ENCODE measurements at regions not wholly inside any gene's neighbourhood (a gene's known extent, or its start where the extent isn't known, plus 50 kb on each side); places are given as distances from the start of the nearest gene placed in this dataset.
"Not testable (repeated sequence)": the region's sequence is repeated elsewhere in the genome, so short reads cannot be mapped to it uniquely, and the experiment has no call there.

GRCh38 chr10:21125471-21126228 is 228.5 kb upstream of the NEBL start:
- Mint-ChIP-seq H3K27me3 (no peaks in the 10 kb centered on the region), H3K27ac (no peak overlapping the region), H3K9me3 (no peaks in the 10 kb centered on the region), H3K4me1 (no peaks in the 10 kb centered on the region), H3K4me3 (no peak overlapping the region), H3K36me3 (no peaks in the 10 kb centered on the region)
- POLR2A ChIA-PET: no interaction called here
- no peak for ATAC-seq (ENCODE audit: low read depth)
- DNase-seq: no peak

GRCh38 chr10:21122907-21123306 is 225.8 kb upstream of the NEBL start:
- H3K27ac Mint-ChIP-seq: no peak overlapping the region
- POLR2A ChIA-PET: no interaction called here
- H3K9me3 Mint-ChIP-seq: no peaks in the 10 kb centered on the region
- H3K36me3 Mint-ChIP-seq: no peaks in the 10 kb centered on the region
- H3K27me3 Mint-ChIP-seq: no peaks in the 10 kb centered on the region
- no peaks in the 10 kb centered on the region for H3K4me1 Mint-ChIP-seq
- no peak overlapping the region for H3K4me3 Mint-ChIP-seq
- no peak for DNase-seq
- ATAC-seq (ENCODE audit: low read depth): no peak

GRCh38 chr10:21121822-21122221 is 224.7 kb upstream of the NEBL start:
- DNase-seq; POLR2A ChIA-PET; H3K4me1 Mint-ChIP-seq; H3K9me3 Mint-ChIP-seq; H3K27ac Mint-ChIP-seq; H3K4me3 Mint-ChIP-seq; ATAC-seq (ENCODE audit: low read depth); H3K36me3 Mint-ChIP-seq; H3K27me3 Mint-ChIP-seq: not testable (repeated sequence)

GRCh38 chr10:21114683-21115082 is 217.6 kb upstream of the NEBL start:
- no peaks in the 10 kb centered on the region for H3K4me1 Mint-ChIP-seq
- peaks cover 2% of the 10 kb centered on the region for H3K27me3 Mint-ChIP-seq
- DNase-seq (no peak), ATAC-seq (ENCODE audit: low read depth) (no peak)
- H3K27ac Mint-ChIP-seq: no peak overlapping the region
- no peaks in the 10 kb centered on the region for H3K9me3 Mint-ChIP-seq
- POLR2A ChIA-PET: no interaction called here
- H3K36me3 Mint-ChIP-seq: no peaks in the 10 kb centered on the region
- no peak overlapping the region for H3K4me3 Mint-ChIP-seq

GRCh38 chr10:21110358-21110757 is 213.2 kb upstream of the NEBL start:
- H3K4me1 Mint-ChIP-seq: no peaks in the 10 kb centered on the region
- POLR2A ChIA-PET: no interaction called here
- no peak overlapping the region for H3K4me3 Mint-ChIP-seq
- ATAC-seq (ENCODE audit: low read depth): no peak
- H3K36me3 Mint-ChIP-seq: no peaks in the 10 kb centered on the region
- H3K9me3 Mint-ChIP-seq: peaks cover 2% of the 10 kb centered on the region
- H3K27me3 Mint-ChIP-seq: no peaks in the 10 kb centered on the region
- no peak overlapping the region for H3K27ac Mint-ChIP-seq
- DNase-seq: no peak

- H3K27me3 Mint-ChIP-seq; ATAC-seq (ENCODE audit: low read depth); DNase-seq; H3K4me1 Mint-ChIP-seq; H3K9me3 Mint-ChIP-seq; POLR2A ChIA-PET; H3K4me3 Mint-ChIP-seq; H3K27ac Mint-ChIP-seq; H3K36me3 Mint-ChIP-seq: not testable (repeated sequence)
Observed at GRCh38 chr10:21106931-21107330, 209.8 kb upstream of the NEBL start.

- H3K36me3 Mint-ChIP-seq; H3K27ac Mint-ChIP-seq; ATAC-seq (ENCODE audit: low read depth); DNase-seq; H3K4me1 Mint-ChIP-seq; H3K27me3 Mint-ChIP-seq; H3K9me3 Mint-ChIP-seq; H3K4me3 Mint-ChIP-seq; POLR2A ChIA-PET: not testable (repeated sequence)
Observed at GRCh38 chr10:21105331-21105730, 208.2 kb upstream of the NEBL start.

GRCh38 chr10:21100871-21101514 is 203.9 kb upstream of the NEBL start:
- DNase-seq (no peak), ATAC-seq (ENCODE audit: low read depth) (no peak)
- Mint-ChIP-seq H3K27me3 (peaks cover 2% of the 10 kb centered on the region), H3K4me1 (no peaks in the 10 kb centered on the region), H3K4me3 (no peak overlapping the region), H3K36me3 (no peaks in the 10 kb centered on the region), H3K27ac (no peak overlapping the region), H3K9me3 (no peaks in the 10 kb centered on the region)
- POLR2A ChIA-PET: no interaction called here

- no peak for ATAC-seq (ENCODE audit: low read depth)
- Mint-ChIP-seq H3K4me1 (no peaks in the 10 kb centered on the region), H3K36me3 (no peaks in the 10 kb centered on the region), H3K9me3 (no peaks in the 10 kb centered on the region), H3K4me3 (no peak overlapping the region), H3K27ac (no peak overlapping the region), H3K27me3 (peaks cover 2% of the 10 kb centered on the region)
- DNase-seq: no peak
- POLR2A ChIA-PET: no interaction called here
Observed at GRCh38 chr10:21100190-21100589, 203.1 kb upstream of the NEBL start.

GRCh38 chr10:21099291-21100062 is 202.4 kb upstream of the NEBL start:
- Mint-ChIP-seq H3K9me3 (no peaks in the 10 kb centered on the region), H3K4me1 (no peaks in the 10 kb centered on the region), H3K36me3 (no peaks in the 10 kb centered on the region), H3K27me3 (peaks cover 2% of the 10 kb centered on the region), H3K27ac (no peak overlapping the region), H3K4me3 (no peak overlapping the region)
- DNase-seq (no peak), ATAC-seq (ENCODE audit: low read depth) (no peak)
- POLR2A ChIA-PET: no interaction called here

GRCh38 chr10:21097926-21098355 is 200.8 kb upstream of the NEBL start:
- Mint-ChIP-seq H3K4me3 (no peak overlapping the region), H3K4me1 (no peaks in the 10 kb centered on the region), H3K27ac (no peak overlapping the region), H3K36me3 (no peaks in the 10 kb centered on the region), H3K9me3 (no peaks in the 10 kb centered on the region), H3K27me3 (peaks cover 2% of the 10 kb centered on the region)
- DNase-seq (no peak), ATAC-seq (ENCODE audit: low read depth) (no peak)
- POLR2A ChIA-PET: no interaction called here

- no peak overlapping the region for H3K27ac Mint-ChIP-seq
- H3K27me3 Mint-ChIP-seq: peaks cover 2% of the 10 kb centered on the region
- POLR2A ChIA-PET: no interaction called here
- ATAC-seq (ENCODE audit: low read depth): no peak
- no peaks in the 10 kb centered on the region for H3K9me3 Mint-ChIP-seq
- H3K36me3 Mint-ChIP-seq: no peaks in the 10 kb centered on the region
- H3K4me1 Mint-ChIP-seq: no peaks in the 10 kb centered on the region
- DNase-seq: no peak
- H3K4me3 Mint-ChIP-seq: no peak overlapping the region
Observed at GRCh38 chr10:21095494-21096055, 198.5 kb upstream of the NEBL start.

GRCh38 chr10:21095073-21095472 is 198.0 kb upstream of the NEBL start:
- ATAC-seq (ENCODE audit: low read depth): no peak
- no peaks in the 10 kb centered on the region for H3K4me1 Mint-ChIP-seq
- no peaks in the 10 kb centered on the region for H3K9me3 Mint-ChIP-seq
- H3K27ac Mint-ChIP-seq: no peak overlapping the region
- H3K27me3 Mint-ChIP-seq: peaks cover 2% of the 10 kb centered on the region
- no peak for DNase-seq
- H3K4me3 Mint-ChIP-seq: no peak overlapping the region
- POLR2A ChIA-PET: no interaction called here
- H3K36me3 Mint-ChIP-seq: no peaks in the 10 kb centered on the region

Measured in activated naive CD8-positive, alpha-beta T cell treated with anti-CD3 and anti-CD28 coated beads, Interleukin-2, amount 10 ng/mL, durations not matched to agents 7 days and 5 days (primary cell).